BJ (cell line): ENCODE measurements at regions not wholly inside any gene's neighbourhood (a gene's known extent, or its start where the extent isn't known, plus 50 kb on each side); places are given as distances from the start of the nearest gene placed in this dataset.

ENCODE experiments used
- CTCF ChIA-PET: fragments of 350-600 bp; formaldehyde crosslinking; extraction: SDS; loops from one replicate; lab custom pipeline; 2021; ENCODE audit warnings: antibody characterized with exemption, inconsistent platforms; lab: Yijun Ruan, JAX
- POLR2A ChIA-PET: fragments of 300-600 bp; sonication (Branson Sonifier 250); formaldehyde crosslinking; extraction: SDS; loops from one replicate; lab custom pipeline; 2021; ENCODE audit warnings: antibody characterized with exemption; lab: Charles Lee
- DNase-seq: peaks from one replicate; pipeline ENCODE4 v3.0.0-alpha.2; 2011; ENCODE audit warnings: low read depth
- H3K27me3 ChIP-seq: 2 replicates; pipeline ENCODE4 v1.6.0; 2011; ENCODE audit warnings: low read length; ENCODE audit not compliant: control insufficient read depth, insufficient read depth
- H3K36me3 ChIP-seq: 2 replicates; pipeline ENCODE4 v1.5.1; 2011; ENCODE audit warnings: low read length; ENCODE audit not compliant: control insufficient read depth, insufficient read depth
- H3K4me3 ChIP-seq: 2 replicates; pipeline ENCODE4 v1.5.1; 2011; ENCODE audit warnings: low read depth, mild to moderate bottlenecking, control low read depth, low read length
- CTCF ChIP-seq: IDR thresholded peaks from 2 replicates; pipeline ENCODE4 v1.5.1; 2011; ENCODE audit warnings: low read depth, mild to moderate bottlenecking, control low read depth, inconsistent platforms, low read length, moderate library complexity; ENCODE audit not compliant: insufficient read depth

- ChIA-PET POLR2A (no interaction called here), CTCF (no interaction called here)
- H3K4me3 ChIP-seq, result no peak overlapping the region
- no peaks in the 10 kb centered on the region for H3K36me3 ChIP-seq
- no peaks in the 10 kb centered on the region for H3K27me3 ChIP-seq
- no peak for DNase-seq
- no peak for TF ChIP-seq CTCF
Observed at GRCh38 chr5:155459889-155460500, 446.4 kb downstream of the KIF4B start.

- ChIA-PET POLR2A (no interaction called here), CTCF (no interaction called here)
- Histone ChIP-seq H3K27me3 (no peaks in the 10 kb centered on the region), H3K4me3 (no peak overlapping the region), H3K36me3 (no peaks in the 10 kb centered on the region)
- no peak for TF ChIP-seq CTCF
- no peak for DNase-seq
Observed at GRCh38 chr5:155460501-155460931, 447.0 kb downstream of the KIF4B start.

GRCh38 chr5:155461304-155461703 is 447.7 kb downstream of the KIF4B start:
- no peak for DNase-seq
- POLR2A ChIA-PET, result no interaction called here
- H3K36me3 ChIP-seq, result no peaks in the 10 kb centered on the region
- CTCF ChIA-PET, result no interaction called here
- no peak for TF ChIP-seq CTCF
- no peaks in the 10 kb centered on the region for H3K27me3 ChIP-seq
- no peak overlapping the region for H3K4me3 ChIP-seq

- no peak for DNase-seq
- TF ChIP-seq CTCF, result no peak
- Histone ChIP-seq H3K4me3 (no peak overlapping the region), H3K27me3 (no peaks in the 10 kb centered on the region), H3K36me3 (no peaks in the 10 kb centered on the region)
- ChIA-PET POLR2A (no interaction called here), CTCF (no interaction called here)
Observed at GRCh38 chr5:155466851-155467250, 453.3 kb downstream of the KIF4B start.

GRCh38 chr5:155471027-155471426 is 457.5 kb downstream of the KIF4B start:
- Histone ChIP-seq H3K4me3 (no peak overlapping the region), H3K27me3 (no peaks in the 10 kb centered on the region), H3K36me3 (no peaks in the 10 kb centered on the region)
- DNase-seq, result no peak
- CTCF ChIA-PET, result interaction anchor here (1.0 kb wide), 1 partner anchor 14 kb away, joined by 3 read pairs; no protein-coding TSS in a partner anchor
- POLR2A ChIA-PET, result no interaction called here
- TF ChIP-seq CTCF, result no peak
